ENCODE measurements at regions not wholly inside any gene's neighbourhood (a gene's known extent, or its start where the extent isn't known, plus 50 kb on each side); places are given as distances from the start of the nearest gene placed in this dataset.

- TF ChIP-seq CTCF (conservative IDR thresholded peaks at IDR 0.05 in 1 of 2, IDR thresholded peaks at IDR 0.05 in 1 of 2; ENCODE audit: extremely low read depth in 1 of 2, insufficient read depth in 1 of 2, low read depth in 1 of 2, low read length in 2 of 2) (no peak), EZH2 (IDR thresholded peaks at IDR 0.05; ENCODE audit: borderline replicate concordance, low read length) (no peak)
Measured at GRCh38 chr1:199861020-199861795, 166.3 kb upstream of the NR5A2 start.
